ENCODE measurements at regions not wholly inside any gene's neighbourhood (a gene's known extent, or its start where the extent isn't known, plus 50 kb on each side); places are given as distances from the start of the nearest gene placed in this dataset.

- FAIRE-seq (no peak), DNase-seq (ENCODE audit: insufficient read length) (no peak)
- no peak for TF ChIP-seq POLR2AphosphoS5 (IDR thresholded peaks at IDR 0.05; ENCODE audit: low read depth, low read length)
- no peak for TF ChIP-seq POLR2A (IDR thresholded peaks at IDR 0.05; ENCODE audit: low read depth, low read length)
- TF ChIP-seq TAF1 (IDR thresholded peaks at IDR 0.05; ENCODE audit: borderline replicate concordance, low read depth, low read length), result no peak
Measured at GRCh38 chr1:96357141-96357765, 364.3 kb upstream of the PTBP2 start.

GRCh38 chr1:96358057-96358456 lies 363.5 kb upstream of the PTBP2 start:
- FAIRE-seq, result no peak
- no peak for DNase-seq (ENCODE audit: insufficient read length)
- no peak for TF ChIP-seq TAF1 (IDR thresholded peaks at IDR 0.05; ENCODE audit: borderline replicate concordance, low read depth, low read length)
- TF ChIP-seq POLR2AphosphoS5 (IDR thresholded peaks at IDR 0.05; ENCODE audit: low read depth, low read length), result no peak
- no peak for TF ChIP-seq POLR2A (IDR thresholded peaks at IDR 0.05; ENCODE audit: low read depth, low read length)

- no peak for DNase-seq (ENCODE audit: insufficient read length)
- no peak for FAIRE-seq
- TF ChIP-seq POLR2A (IDR thresholded peaks at IDR 0.05; ENCODE audit: low read depth, low read length) (no peak), POLR2AphosphoS5 (IDR thresholded peaks at IDR 0.05; ENCODE audit: low read depth, low read length) (no peak), TAF1 (IDR thresholded peaks at IDR 0.05; ENCODE audit: borderline replicate concordance, low read depth, low read length) (no peak)
Measured at GRCh38 chr1:96360036-96360795, 361.4 kb upstream of the PTBP2 start.

GRCh38 chr1:96361271-96361856 lies 360.2 kb upstream of the PTBP2 start:
- TF ChIP-seq POLR2A (IDR thresholded peaks at IDR 0.05; ENCODE audit: low read depth, low read length), result no peak
- TF ChIP-seq TAF1 (IDR thresholded peaks at IDR 0.05; ENCODE audit: borderline replicate concordance, low read depth, low read length), result no peak
- no peak for TF ChIP-seq POLR2AphosphoS5 (IDR thresholded peaks at IDR 0.05; ENCODE audit: low read depth, low read length)
- no peak for FAIRE-seq
- DNase-seq (ENCODE audit: insufficient read length), result no peak

GRCh38 chr1:96361961-96362360 lies 359.6 kb upstream of the PTBP2 start:
- FAIRE-seq, result no peak
- no peak for DNase-seq (ENCODE audit: insufficient read length)
- TF ChIP-seq POLR2AphosphoS5 (IDR thresholded peaks at IDR 0.05; ENCODE audit: low read depth, low read length) (no peak), TAF1 (IDR thresholded peaks at IDR 0.05; ENCODE audit: borderline replicate concordance, low read depth, low read length) (no peak), POLR2A (IDR thresholded peaks at IDR 0.05; ENCODE audit: low read depth, low read length) (no peak)

- DNase-seq (ENCODE audit: insufficient read length) (no peak), FAIRE-seq (no peak)
- TF ChIP-seq POLR2A (IDR thresholded peaks at IDR 0.05; ENCODE audit: low read depth, low read length) (no peak), POLR2AphosphoS5 (IDR thresholded peaks at IDR 0.05; ENCODE audit: low read depth, low read length) (no peak), TAF1 (IDR thresholded peaks at IDR 0.05; ENCODE audit: borderline replicate concordance, low read depth, low read length) (no peak)
Measured at GRCh38 chr1:96362623-96363022, 359.0 kb upstream of the PTBP2 start.

- TF ChIP-seq TAF1 (IDR thresholded peaks at IDR 0.05; ENCODE audit: borderline replicate concordance, low read depth, low read length), result no peak
- TF ChIP-seq POLR2AphosphoS5 (IDR thresholded peaks at IDR 0.05; ENCODE audit: low read depth, low read length), result no peak
- TF ChIP-seq POLR2A (IDR thresholded peaks at IDR 0.05; ENCODE audit: low read depth, low read length), result no peak
- no peak for DNase-seq (ENCODE audit: insufficient read length)
- no peak for FAIRE-seq
Measured at GRCh38 chr1:96363826-96364225, 357.8 kb upstream of the PTBP2 start.

- no peak for FAIRE-seq
- no peak for DNase-seq (ENCODE audit: insufficient read length)
- no peak for TF ChIP-seq POLR2A (IDR thresholded peaks at IDR 0.05; ENCODE audit: low read depth, low read length)
- no peak for TF ChIP-seq TAF1 (IDR thresholded peaks at IDR 0.05; ENCODE audit: borderline replicate concordance, low read depth, low read length)
- no peak for TF ChIP-seq POLR2AphosphoS5 (IDR thresholded peaks at IDR 0.05; ENCODE audit: low read depth, low read length)
Measured at GRCh38 chr1:96364576-96364975, 357.0 kb upstream of the PTBP2 start.

GRCh38 chr1:96365076-96365475 lies 356.5 kb upstream of the PTBP2 start:
- FAIRE-seq (no peak), DNase-seq (ENCODE audit: insufficient read length) (no peak)
- TF ChIP-seq TAF1 (IDR thresholded peaks at IDR 0.05; ENCODE audit: borderline replicate concordance, low read depth, low read length), result no peak
- no peak for TF ChIP-seq POLR2AphosphoS5 (IDR thresholded peaks at IDR 0.05; ENCODE audit: low read depth, low read length)
- no peak for TF ChIP-seq POLR2A (IDR thresholded peaks at IDR 0.05; ENCODE audit: low read depth, low read length)

GRCh38 chr1:96365596-96366390 lies 355.8 kb upstream of the PTBP2 start:
- no peak for FAIRE-seq

GRCh38 chr1:96366516-96366915 lies 355.1 kb upstream of the PTBP2 start:
- FAIRE-seq (no peak), DNase-seq (ENCODE audit: insufficient read length) (no peak)
- no peak for TF ChIP-seq POLR2AphosphoS5 (IDR thresholded peaks at IDR 0.05; ENCODE audit: low read depth, low read length)
- no peak for TF ChIP-seq TAF1 (IDR thresholded peaks at IDR 0.05; ENCODE audit: borderline replicate concordance, low read depth, low read length)
- no peak for TF ChIP-seq POLR2A (IDR thresholded peaks at IDR 0.05; ENCODE audit: low read depth, low read length)

More at GRCh38 chr1:96365596-96366390, 355.8 kb upstream of the PTBP2 start:
- DNase-seq (ENCODE audit: insufficient read length), result no peak
- no peak for TF ChIP-seq POLR2A (IDR thresholded peaks at IDR 0.05; ENCODE audit: low read depth, low read length)
- no peak for TF ChIP-seq TAF1 (IDR thresholded peaks at IDR 0.05; ENCODE audit: borderline replicate concordance, low read depth, low read length)
- no peak for TF ChIP-seq POLR2AphosphoS5 (IDR thresholded peaks at IDR 0.05; ENCODE audit: low read depth, low read length)

Data from GM12892 (cell line).